ENCODE measurements at regions not wholly inside any gene's neighbourhood (a gene's known extent, or its start where the extent isn't known, plus 50 kb on each side); places are given as distances from the start of the nearest gene placed in this dataset.
A peak's percentile ranks its signal among the peaks of the same experiment; 100 is the strongest.

- ChIA-PET POLR2A (interaction anchor here (0.6 kb wide), 1 partner anchor 43 kb away, joined by 13 read pairs; no protein-coding TSS in a partner anchor), CTCF (no interaction called here)
- Histone ChIP-seq H3K4me1 (ENCODE audit: control insufficient read depth, insufficient read depth, low read length) (no peaks in the 10 kb centered on the region), H3K9me3 (ENCODE audit: control insufficient read depth, insufficient read depth, low read depth, low read length) (no peaks in the 10 kb centered on the region), H3K27me3 (ENCODE audit: control insufficient read depth, insufficient read depth, low read length) (no peaks in the 10 kb centered on the region), H3K27ac (ENCODE audit: low read length) (no peak overlapping the region), H3K4me3 (ENCODE audit: low read depth in 2 of 2, low read length in 2 of 2) (no peak overlapping the region), H3K36me3 (ENCODE audit: control insufficient read depth, insufficient read depth, low read length) (no peaks in the 10 kb centered on the region)
- no TSS peak for BruUV-seq (replicated peaks)
- peak; percentile 19; the same call in 1 of the 2 replicates for ATAC-seq
- intact Hi-C loops (cut with micrococcal nuclease; ENCODE audit: unreplicated experiment) = no loop called here
- in situ Hi-C loops (cut with HindIII; ENCODE audit: low pct_unique_long_range_greater_than_20kb, low sequenced_read_pairs) = no loop called here
- DNase-seq (ENCODE audit: low read depth, low spot score) = no peak
- TF ChIP-seq REST (IDR thresholded peaks at IDR 0.05; ENCODE audit: insufficient read depth in 1 of 2, low read depth in 2 of 2, low read length in 1 of 2) = no peak
- no peak for TF ChIP-seq SIN3A (IDR thresholded peaks at IDR 0.05; ENCODE audit: borderline replicate concordance, insufficient read depth, low read depth, low read length)
- no peak for TF ChIP-seq TCF7L2 (IDR thresholded peaks at IDR 0.05; ENCODE audit: low read depth, low read length)
- TF ChIP-seq POLR2AphosphoS5 (IDR thresholded peaks at IDR 0.05; ENCODE audit: low read depth, low read length) = no peak
- no peak for TF ChIP-seq CTCF (IDR thresholded peaks at IDR 0.05)
Observed at GRCh38 chr5:172503925-172504700, 49.8 kb upstream of the SH3PXD2B start.

Measured in Panc1 (cell line).